GM23248 (cell line): ENCODE measurements at regions not wholly inside any gene's neighbourhood (a gene's known extent, or its start where the extent isn't known, plus 50 kb on each side); places are given as distances from the start of the nearest gene placed in this dataset.
A peak's percentile ranks its signal among the peaks of the same experiment; 100 is the strongest.

Source experiments
- DNase-seq: peaks from one replicate; pipeline ENCODE4 v3.0.0-alpha.2; 2015
- H2AFZ ChIP-seq: fragments of 200-600 bp; sonication (generic); 2 replicates; pipeline ENCODE4 v1.6.1; 2016; ENCODE audit warnings: antibody characterized with exemption
- H3F3A ChIP-seq: fragments of 200-600 bp; sonication (generic); 2 replicates; pipeline ENCODE4 v1.6.1; 2016; ENCODE audit warnings: mild to moderate bottlenecking, antibody characterized with exemption, mixed run types; ENCODE audit not compliant: insufficient read depth
- H3K27ac ChIP-seq: fragments of 200-600 bp; sonication (generic); 2 replicates; pipeline ENCODE4 v1.5.1; 2016; ENCODE audit warnings: mild to moderate bottlenecking
- H3K27me3 ChIP-seq: fragments of 200-600 bp; sonication (generic); replicated peaks from 2 replicates; pipeline ENCODE4 v1.6.1; 2016; ENCODE audit warnings: mild to moderate bottlenecking; ENCODE audit not compliant: insufficient read depth
- H3K36me3 ChIP-seq: fragments of 200-600 bp; sonication (generic); 2 replicates; pipeline ENCODE4 v1.6.1; 2016; ENCODE audit warnings: low read depth, mild to moderate bottlenecking
- H3K4me1 ChIP-seq: fragments of 200-600 bp; sonication (generic); 2 replicates; pipeline ENCODE4 v1.6.1; 2016; ENCODE audit warnings: mild to moderate bottlenecking; ENCODE audit not compliant: insufficient read depth
- H3K4me2 ChIP-seq: fragments of 200-600 bp; sonication (generic); one replicate; pipeline ENCODE4 v1.6.1; 2016; ENCODE audit warnings: mild to moderate bottlenecking; ENCODE audit not compliant: unreplicated experiment
- H3K4me3 ChIP-seq: fragments of 200-600 bp; sonication (generic); 2 replicates; pipeline ENCODE4 v1.5.1; 2016; ENCODE audit warnings: mild to moderate bottlenecking
- H3K79me2 ChIP-seq: fragments of 200-600 bp; sonication (generic); 2 replicates; pipeline ENCODE4 v1.6.1; 2016; ENCODE audit warnings: mild to moderate bottlenecking; ENCODE audit not compliant: insufficient read depth
- H3K9ac ChIP-seq: fragments of 200-600 bp; sonication (generic); 2 replicates; pipeline ENCODE4 v1.6.1; 2016; ENCODE audit warnings: mild to moderate bottlenecking
- H3K9me2 ChIP-seq: fragments of 200-600 bp; sonication (generic); 2 replicates; pipeline ENCODE4 v1.6.1; 2016; ENCODE audit warnings: mixed run types, mild to moderate bottlenecking, moderate library complexity; ENCODE audit not compliant: insufficient read depth
- H3K9me3 ChIP-seq: fragments of 200-600 bp; sonication (generic); one replicate; pipeline ENCODE4 v1.6.1; 2017; ENCODE audit warnings: low read depth
- H4K20me1 ChIP-seq: fragments of 200-600 bp; sonication (generic); 2 replicates; pipeline ENCODE4 v1.6.0; 2016; ENCODE audit not compliant: insufficient read depth
- EZH2 ChIP-seq: fragments of 200-600 bp; sonication (generic); IDR thresholded peaks from 2 replicates; pipeline ENCODE4 v1.6.1; 2018; ENCODE audit warnings: antibody characterized with exemption, mild to moderate bottlenecking; ENCODE audit not compliant: insufficient read depth, poor library complexity, severe bottlenecking
- EZH2phosphoT487 ChIP-seq: fragments of 200-600 bp; sonication (generic); IDR thresholded peaks from 2 replicates; pipeline ENCODE4 v1.6.1; 2018; ENCODE audit warnings: antibody characterized with exemption, moderate library complexity, mild to moderate bottlenecking, low read depth; ENCODE audit not compliant: insufficient read depth
- WGBS, 2 experiments: methylation state at CpG; one replicate each; pipeline ENCODE4 v1.1.6; 2015 to 2017; ENCODE audit warnings: low lambda C conversion rate in 2 of 2, low coverage in 1 of 2; ENCODE audit errors: missing lambda C conversion rate in 2 of 2; 5-methylcytosine and 5-hydroxymethylcytosine counted together
- in situ Hi-C: fragments of 300-500 bp; cut with MboI; formaldehyde crosslinking; loops from 2 replicates; pipeline ENCODE4 v1.15.0; 2020

- Histone ChIP-seq H3K27me3 (no peaks in the 10 kb centered on the region), H3K4me3 (no peak overlapping the region), H3K4me1 (peaks cover 34% of the 10 kb centered on the region), H4K20me1 (no peaks in the 10 kb centered on the region), H2AFZ (peak overlapping the region; percentile 40), H3K9me3 (no peaks in the 10 kb centered on the region), H3K79me2 (no peaks in the 10 kb centered on the region), H3F3A (peaks cover 29% of the 10 kb centered on the region), H3K9ac (no peak overlapping the region), H3K27ac (peak overlapping the region; percentile 50), H3K4me2 (peak overlapping the region; percentile 68), H3K36me3 (no peaks in the 10 kb centered on the region), H3K9me2 (no peaks in the 10 kb centered on the region)
- peak; percentile 92 for DNase-seq
- in situ Hi-C loops = no loop called here
- WGBS, 2 experiments = 5 to 9% methylated on average over 9 of the region's 9 CpGs
- TF ChIP-seq EZH2phosphoT487 (no peak), EZH2 (no peak)
Observed at GRCh38 chr1:184150776-184151531, 99.4 kb downstream of the TSEN15 start.

GRCh38 chr1:184152434-184152898 lies 100.9 kb downstream of the TSEN15 start:
- Histone ChIP-seq H3K4me2 (peak overlapping the region; percentile 87), H2AFZ (peak overlapping the region; percentile 84), H4K20me1 (no peaks in the 10 kb centered on the region), H3K36me3 (no peaks in the 10 kb centered on the region), H3K79me2 (no peaks in the 10 kb centered on the region), H3K4me1 (peaks cover 38% of the 10 kb centered on the region), H3K4me3 (peak overlapping the region; percentile 59), H3K27ac (no peak overlapping the region), H3K9ac (peak overlapping the region; percentile 30), H3K27me3 (no peaks in the 10 kb centered on the region), H3K9me3 (no peaks in the 10 kb centered on the region), H3K9me2 (no peaks in the 10 kb centered on the region), H3F3A (peaks cover 29% of the 10 kb centered on the region)
- in situ Hi-C loops = no loop called here
- peak; percentile 46 for DNase-seq
- TF ChIP-seq EZH2 (no peak), EZH2phosphoT487 (no peak)
- 2 to 3% methylated on average over 10 of the region's 10 CpGs for WGBS, 2 experiments

- Histone ChIP-seq H3K4me2 (peak overlapping the region; percentile 87), H3K79me2 (no peaks in the 10 kb centered on the region), H3K4me3 (peak overlapping the region; percentile 59), H3K27me3 (no peaks in the 10 kb centered on the region), H2AFZ (peak overlapping the region; percentile 84), H3K9me3 (no peaks in the 10 kb centered on the region), H3K27ac (no peak overlapping the region), H3K9me2 (no peaks in the 10 kb centered on the region), H3K4me1 (peaks cover 38% of the 10 kb centered on the region), H3F3A (peaks cover 29% of the 10 kb centered on the region), H4K20me1 (no peaks in the 10 kb centered on the region), H3K36me3 (no peaks in the 10 kb centered on the region), H3K9ac (peak overlapping the region; percentile 30)
- WGBS, 2 experiments = 62 to 66% methylated on average over 11 of the region's 11 CpGs
- TF ChIP-seq EZH2 = no peak
- no peak for TF ChIP-seq EZH2phosphoT487
- in situ Hi-C loops = no loop called here
- DNase-seq = no peak
Observed at GRCh38 chr1:184152974-184153373, 101.4 kb downstream of the TSEN15 start.

GRCh38 chr1:184153731-184154130 lies 102.2 kb downstream of the TSEN15 start:
- no peaks in the 10 kb centered on the region for H3K27me3 ChIP-seq
- DNase-seq = no peak
- no peaks in the 10 kb centered on the region for H3K36me3 ChIP-seq
- H3K4me1 ChIP-seq = peaks cover 39% of the 10 kb centered on the region
- 95 to 97% methylated on average over 4 of the region's 4 CpGs for WGBS, 2 experiments
- no peak overlapping the region for H3K4me2 ChIP-seq
- no peak overlapping the region for H2AFZ ChIP-seq
- in situ Hi-C loops = no loop called here
- H3K79me2 ChIP-seq = no peaks in the 10 kb centered on the region
- H3K9me2 ChIP-seq = no peaks in the 10 kb centered on the region
- H3K9me3 ChIP-seq = no peaks in the 10 kb centered on the region
- TF ChIP-seq EZH2 (no peak), EZH2phosphoT487 (no peak)
- no peak overlapping the region for H3K9ac ChIP-seq
- H3K4me3 ChIP-seq = no peak overlapping the region
- H3K27ac ChIP-seq = no peak overlapping the region
- peaks cover 30% of the 10 kb centered on the region for H3F3A ChIP-seq
- H4K20me1 ChIP-seq = no peaks in the 10 kb centered on the region
